GM12872 (cell line): ENCODE measurements at regions not wholly inside any gene's neighbourhood (a gene's known extent, or its start where the extent isn't known, plus 50 kb on each side); places are given as distances from the start of the nearest gene placed in this dataset.

ENCODE experiments used
- TF ChIP-seq, protein P1 (sequence below): IDR thresholded peaks from 3 replicates; pipeline ENCODE4 v1.5.1; 2011; ENCODE audit warnings: low read depth, mild to moderate bottlenecking, low read length, moderate library complexity; ENCODE audit not compliant: insufficient read depth

DNA sequence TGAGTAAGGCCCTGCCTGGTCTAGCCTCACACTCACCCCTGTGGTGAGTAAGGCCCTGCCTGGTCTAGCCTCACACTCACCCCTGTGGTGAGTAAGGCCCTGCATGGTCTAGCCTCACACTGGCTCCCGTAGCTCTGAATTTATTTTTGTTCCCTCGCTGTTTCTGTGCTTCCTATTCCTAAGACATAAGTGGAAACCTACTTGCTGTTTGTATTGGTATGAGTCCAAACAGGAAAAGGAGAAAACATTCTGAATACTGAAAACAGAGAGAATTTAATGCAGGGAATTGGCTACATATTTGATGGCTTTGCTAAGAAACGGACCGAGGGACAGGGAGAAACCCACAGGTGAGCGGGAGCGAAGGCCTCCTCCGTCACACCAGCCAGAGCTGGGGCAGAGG lies 267.8 kb downstream of the FOXL1 start:
- TF ChIP-seq, protein P1, sequence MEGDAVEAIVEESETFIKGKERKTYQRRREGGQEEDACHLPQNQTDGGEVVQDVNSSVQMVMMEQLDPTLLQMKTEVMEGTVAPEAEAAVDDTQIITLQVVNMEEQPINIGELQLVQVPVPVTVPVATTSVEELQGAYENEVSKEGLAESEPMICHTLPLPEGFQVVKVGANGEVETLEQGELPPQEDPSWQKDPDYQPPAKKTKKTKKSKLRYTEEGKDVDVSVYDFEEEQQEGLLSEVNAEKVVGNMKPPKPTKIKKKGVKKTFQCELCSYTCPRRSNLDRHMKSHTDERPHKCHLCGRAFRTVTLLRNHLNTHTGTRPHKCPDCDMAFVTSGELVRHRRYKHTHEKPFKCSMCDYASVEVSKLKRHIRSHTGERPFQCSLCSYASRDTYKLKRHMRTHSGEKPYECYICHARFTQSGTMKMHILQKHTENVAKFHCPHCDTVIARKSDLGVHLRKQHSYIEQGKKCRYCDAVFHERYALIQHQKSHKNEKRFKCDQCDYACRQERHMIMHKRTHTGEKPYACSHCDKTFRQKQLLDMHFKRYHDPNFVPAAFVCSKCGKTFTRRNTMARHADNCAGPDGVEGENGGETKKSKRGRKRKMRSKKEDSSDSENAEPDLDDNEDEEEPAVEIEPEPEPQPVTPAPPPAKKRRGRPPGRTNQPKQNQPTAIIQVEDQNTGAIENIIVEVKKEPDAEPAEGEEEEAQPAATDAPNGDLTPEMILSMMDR, result no peak

- TF ChIP-seq, protein P1, result no peak
Measured at GRCh38 chr16:86848821-86849220, 270.5 kb downstream of the FOXL1 start.

- TF ChIP-seq, protein P1, result no peak
Measured at GRCh38 chr16:86850670-86851069, 272.3 kb downstream of the FOXL1 start.

- TF ChIP-seq, protein P1, result no peak
Measured at GRCh38 chr16:86852135-86852534, 273.8 kb downstream of the FOXL1 start.

- TF ChIP-seq, protein P1, result no peak
Measured at GRCh38 chr16:86854058-86854621, 275.8 kb downstream of the FOXL1 start.

- TF ChIP-seq, protein P1, result no peak
Measured at GRCh38 chr16:86854626-86855294, 276.4 kb downstream of the FOXL1 start.

DNA sequence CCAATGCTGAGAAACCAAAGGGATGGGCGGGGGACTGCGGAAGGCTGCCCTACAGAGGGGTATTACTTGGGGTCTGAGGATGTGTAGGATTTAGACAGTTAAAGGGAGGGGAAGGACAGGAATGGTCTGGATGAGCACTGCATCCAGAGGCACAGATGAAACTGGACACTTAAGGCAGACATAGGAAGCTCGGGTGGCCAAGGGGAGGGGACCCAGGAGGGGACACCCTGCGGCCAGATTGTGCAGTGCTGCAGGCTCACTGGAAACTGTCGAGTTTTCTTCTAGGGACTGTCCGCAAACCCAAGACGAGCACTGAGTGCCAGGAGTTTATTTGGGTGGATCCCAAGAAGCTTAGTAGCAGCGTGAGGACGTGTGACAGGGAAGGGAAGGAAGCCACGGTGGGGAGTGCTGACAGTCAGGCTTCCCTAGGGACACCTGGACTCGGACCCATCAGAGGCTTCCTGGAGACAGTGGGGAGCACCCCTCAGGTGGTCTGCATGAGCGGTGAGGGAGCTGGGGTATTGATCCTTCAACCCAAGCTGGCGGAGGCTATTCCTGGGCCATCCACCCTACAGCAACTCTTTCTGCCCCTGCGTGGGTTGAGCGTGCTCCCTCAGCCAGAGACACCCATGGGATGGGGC lies 278.7 kb downstream of the FOXL1 start:
- TF ChIP-seq, protein P1, result no peak
